ENCODE measurements at regions not wholly inside any gene's neighbourhood (a gene's known extent, or its start where the extent isn't known, plus 50 kb on each side); places are given as distances from the start of the nearest gene placed in this dataset.

GRCh38 chr3:87329065-87329464, 52.7 kb upstream of the POU1F1 start:
- H3K4me1 Mint-ChIP-seq (ENCODE audit: low read depth): peaks cover 21% of the 10 kb centered on the region
- no peak overlapping the region for H3K27ac Mint-ChIP-seq
- DNase-seq: no peak
- no peak overlapping the region for H3K4me3 Mint-ChIP-seq
- peaks cover 9% of the 10 kb centered on the region for H3K27me3 Mint-ChIP-seq (ENCODE audit: low read depth)
- no peaks in the 10 kb centered on the region for H3K9me3 Mint-ChIP-seq
- no peaks in the 10 kb centered on the region for H3K36me3 Mint-ChIP-seq (ENCODE audit: insufficient read depth in 2 of 2)
- no peak for ATAC-seq (replicated peaks in 1 of 2)
